H1 (cell line): ENCODE measurements at regions not wholly inside any gene's neighbourhood (a gene's known extent, or its start where the extent isn't known, plus 50 kb on each side); places are given as distances from the start of the nearest gene placed in this dataset.

ENCODE experiments used
- CTCF ChIA-PET: fragments of 300-600 bp; sonication (Branson Sonifier 250); formaldehyde crosslinking; loops from one replicate; lab custom pipeline; 2021; ENCODE audit not compliant: partially characterized antibody; lab: Charles Lee
- POLR2A ChIA-PET: fragments of 300-600 bp; sonication (Branson Sonifier 250); formaldehyde crosslinking; loops from one replicate; lab custom pipeline; 2021; ENCODE audit warnings: inconsistent platforms; ENCODE audit not compliant: partially characterized antibody; lab: Charles Lee
- DNase-seq, 2 experiments: peaks; one replicate each; pipeline versions ENCODE4 v3.0.0 to v3.0.0-alpha.2; 2010 to 2022; ENCODE audit warnings: low spot score in 2 of 2, low read depth in 1 of 2, mixed read lengths in 1 of 2
- FAIRE-seq: peaks from 2 replicates; lab custom pipeline; 2011; peaks lifted over from hg19 to GRCh38; lab: Jason Lieb, UNC
- H2AFZ ChIP-seq: 2 replicates; pipeline ENCODE4 v1.8.1; 2012; ENCODE audit warnings: low read length, inconsistent platforms
- H2AK5ac ChIP-seq: 2 replicates; pipeline ENCODE4 v1.6.1; 2013; ENCODE audit warnings: low read depth, low read length
- H2BK120ac ChIP-seq: replicated peaks from 2 replicates; pipeline ENCODE3; 2013; ENCODE audit warnings: low read depth, low read length, inconsistent platforms
- H2BK12ac ChIP-seq: 2 replicates; pipeline ENCODE4 v1.6.1; 2013; ENCODE audit warnings: low read depth, low read length
- H2BK15ac ChIP-seq: 2 replicates; pipeline ENCODE4 v1.6.1; 2013; ENCODE audit warnings: low read length
- H2BK20ac ChIP-seq: 2 replicates; pipeline ENCODE4 v1.6.1; 2013; ENCODE audit warnings: low read length
- H2BK5ac ChIP-seq: 2 replicates; pipeline ENCODE4 v1.6.1; 2013; ENCODE audit warnings: low read depth, low read length
- H3K14ac ChIP-seq: 2 replicates; pipeline ENCODE4 v1.6.1; 2013; ENCODE audit warnings: inconsistent platforms; ENCODE audit not compliant: insufficient read length
- H3K18ac ChIP-seq: 2 replicates; pipeline ENCODE4 v1.6.1; 2013; ENCODE audit warnings: low read length; ENCODE audit errors: extremely low read depth
- H3K23ac ChIP-seq: 2 replicates; pipeline ENCODE4 v1.6.1; 2013; ENCODE audit warnings: inconsistent platforms; ENCODE audit not compliant: insufficient read length
- H3K23me2 ChIP-seq: 2 replicates; pipeline ENCODE4 v1.6.1; 2013; ENCODE audit warnings: low read depth, low read length
- H3K27ac ChIP-seq: 2 replicates; pipeline ENCODE4 v1.6.1; 2011; ENCODE audit warnings: low read depth, low read length, inconsistent platforms
- H3K27me3 ChIP-seq, 4 experiments: replicated peaks in 1 of 4; 1 replicate in 1 of 4; 2 replicates in 3 of 4; pipeline versions ENCODE4 v1.6.1 to v1.8.1; 2011 to 2013; ENCODE audit warnings: low read length in 3 of 4, mild to moderate bottlenecking in 3 of 4, inconsistent platforms in 2 of 4, mixed read lengths in 2 of 4, moderate library complexity in 1 of 4; ENCODE audit not compliant: control insufficient read depth in 3 of 4, insufficient read depth in 3 of 4; ENCODE audit errors: extremely low read depth in 1 of 4
- H3K36me3 ChIP-seq, 4 experiments: 2 replicates each; pipeline versions ENCODE4 v1.6.1 to v1.8.1; 2011 to 2013; ENCODE audit warnings: mild to moderate bottlenecking in 4 of 4, low read length in 3 of 4, moderate library complexity in 2 of 4, control low read depth in 1 of 4, inconsistent platforms in 1 of 4; ENCODE audit not compliant: insufficient read depth in 4 of 4, control insufficient read depth in 2 of 4
- H3K4ac ChIP-seq: replicated peaks from 2 replicates; pipeline ENCODE3; 2013; ENCODE audit warnings: low read length, low read depth, mixed read lengths, inconsistent platforms; ENCODE audit not compliant: insufficient read length
- H3K4me1 ChIP-seq, 4 experiments: replicated peaks in 1 of 4; 1 replicate in 1 of 4; 2 replicates in 3 of 4; pipeline versions ENCODE4 v1.6.1 to v1.8.1; 2011 to 2013; ENCODE audit warnings: low read length in 3 of 4, inconsistent platforms in 2 of 4, mixed read lengths in 1 of 4; ENCODE audit not compliant: insufficient read depth in 4 of 4, control insufficient read depth in 3 of 4
- H3K4me2 ChIP-seq, 2 experiments: 2 replicates each; pipeline versions ENCODE4 v1.6.1 to v1.8.1; 2011 to 2013; ENCODE audit warnings: low read depth in 2 of 2, low read length in 2 of 2, control low read depth in 1 of 2, inconsistent platforms in 1 of 2, mild to moderate bottlenecking in 1 of 2; ENCODE audit not compliant: insufficient read depth in 1 of 2
- H3K4me3 ChIP-seq, 4 experiments: fragments of 200-600, 300-600 bp in 1 of 4; sonication (generic), shearing (Covaris generic), sonication (Bioruptor Twin) in 1 of 4; 2 replicates each; pipeline versions ENCODE4 v1.5.1 to v1.8.1; 2011 to 2016; ENCODE audit warnings: low read length in 4 of 4, low read depth in 3 of 4, control low read depth in 2 of 4, inconsistent platforms in 2 of 4, mild to moderate bottlenecking in 2 of 4, mixed read lengths in 1 of 4, moderate library complexity in 1 of 4; ENCODE audit not compliant: insufficient read depth in 2 of 4; ENCODE audit errors: extremely low read depth in 1 of 4
- H3K56ac ChIP-seq: replicated peaks from 2 replicates; pipeline ENCODE3; 2013; ENCODE audit warnings: low read depth, mild to moderate bottlenecking, mixed read lengths, low read length, inconsistent platforms; ENCODE audit not compliant: insufficient read length
- H3K79me1 ChIP-seq: 2 replicates; pipeline ENCODE4 v1.6.1; 2013; ENCODE audit warnings: low read depth, low read length, control low read depth
- H3K79me2 ChIP-seq, 2 experiments: 2 replicates each; pipeline versions ENCODE4 v1.6.1 to v1.8.1; 2012 to 2013; ENCODE audit warnings: low read length in 2 of 2, mild to moderate bottlenecking in 2 of 2, inconsistent platforms in 1 of 2; ENCODE audit not compliant: insufficient read depth in 2 of 2, control insufficient read depth in 1 of 2
- H3K9ac ChIP-seq, 4 experiments: replicated peaks in 1 of 4; 1 replicate in 1 of 4; 2 replicates in 3 of 4; pipeline versions ENCODE4 v1.6.1 to v1.8.1; 2011 to 2013; ENCODE audit warnings: low read depth in 3 of 4, low read length in 3 of 4, control low read depth in 2 of 4, mild to moderate bottlenecking in 2 of 4, moderate library complexity in 2 of 4, inconsistent platforms in 1 of 4; ENCODE audit errors: extremely low read depth in 1 of 4
- H3K9me3 ChIP-seq, 2 experiments: 2 replicates each; pipeline versions ENCODE4 v1.6.1 to v1.8.1; 2012 to 2013; ENCODE audit warnings: mild to moderate bottlenecking in 2 of 2, moderate library complexity in 2 of 2, control low read depth in 1 of 2, inconsistent platforms in 1 of 2, low read depth in 1 of 2, low read length in 1 of 2, mixed read lengths in 1 of 2; ENCODE audit not compliant: insufficient read depth in 2 of 2
- H4K20me1 ChIP-seq, 2 experiments: replicated peaks in 1 of 2; 2 replicates each; pipeline versions ENCODE3 to v1.8.1; 2011 to 2013; ENCODE audit warnings: inconsistent platforms in 2 of 2, low read length in 2 of 2, mild to moderate bottlenecking in 1 of 2; ENCODE audit not compliant: insufficient read depth in 2 of 2, control insufficient read depth in 1 of 2
- H4K5ac ChIP-seq: 2 replicates; pipeline ENCODE4 v1.6.1; 2013; ENCODE audit warnings: low read length, low read depth, mixed read lengths, inconsistent platforms; ENCODE audit not compliant: insufficient read length
- H4K8ac ChIP-seq: 2 replicates; pipeline ENCODE4 v1.8.0; 2013; ENCODE audit warnings: mild to moderate bottlenecking, moderate library complexity, low read length, inconsistent platforms; ENCODE audit not compliant: insufficient read depth; ENCODE audit errors: extremely low read depth
- H4K91ac ChIP-seq: replicated peaks from 2 replicates; pipeline ENCODE3; 2013; ENCODE audit warnings: low read length, mixed read lengths, inconsistent platforms; ENCODE audit not compliant: insufficient read length
- ATF3 ChIP-seq: IDR thresholded peaks from 2 replicates; pipeline ENCODE4 v1.6.1; 2011; ENCODE audit warnings: low read depth, mild to moderate bottlenecking, low read length; ENCODE audit not compliant: insufficient read depth
- JUND ChIP-seq: IDR thresholded peaks from 2 replicates; pipeline ENCODE4 v1.6.1; 2011; ENCODE audit warnings: mild to moderate bottlenecking, improper control_type of control experiment, low read length
- RAD21 ChIP-seq, 2 experiments: IDR thresholded peaks in 1 of 2; conservative IDR thresholded peaks in 1 of 2; 2 replicates each; pipeline ENCODE4 v1.6.1; 2011; ENCODE audit warnings: low read depth in 2 of 2, low read length in 2 of 2, improper control_type of control experiment in 1 of 2, inconsistent platforms in 1 of 2, mild to moderate bottlenecking in 1 of 2, moderate library complexity in 1 of 2
- WGBS, 2 experiments: shearing (Covaris generic) in 1 of 2; methylation state at CpG; one replicate each; pipeline versions ENCODE4 v1.1.6 to v1.1.7; 2013 to 2015; ENCODE audit warnings: low lambda C conversion rate in 2 of 2, mixed read lengths in 2 of 2, inconsistent platforms in 1 of 2, low coverage in 1 of 2, missing lambda C conversion rate in 1 of 2; ENCODE audit not compliant: insufficient replicate concordance in 2 of 2, insufficient coverage in 1 of 2, insufficient read length in 1 of 2; ENCODE audit errors: extremely low coverage in 1 of 2, missing lambda C conversion rate in 1 of 2; 5-methylcytosine and 5-hydroxymethylcytosine counted together

- Histone ChIP-seq H2BK120ac (no peak overlapping the region), H3K27me3 (no peaks in the 10 kb centered on the region), H2BK20ac (no peak overlapping the region), H3K23me2 (no peaks in the 10 kb centered on the region), H4K91ac (no peak overlapping the region), H3K14ac (no peak overlapping the region), H2BK5ac (no peak overlapping the region), H4K20me1 (no peaks in the 10 kb centered on the region), H3K4me3 (no peak overlapping the region), H2BK12ac (no peak overlapping the region), H3K79me2 (no peaks in the 10 kb centered on the region), H4K8ac (no peak overlapping the region), H3K4ac (no peak overlapping the region), H3K18ac (no peak overlapping the region), H3K9me3 (no peaks in the 10 kb centered on the region), H4K5ac (no peak overlapping the region), H3K9ac (no peak overlapping the region), H3K4me2 (no peak overlapping the region), H3K56ac (no peak overlapping the region), H2AFZ (no peak overlapping the region), H3K4me1 (no peaks in the 10 kb centered on the region), H3K27ac (no peak overlapping the region), H2BK15ac (no peak overlapping the region), H3K36me3 (no peaks in the 10 kb centered on the region), H3K79me1 (no peaks in the 10 kb centered on the region), H2AK5ac (no peak overlapping the region), H3K23ac (no peak overlapping the region)
- no peak for DNase-seq
- ChIA-PET POLR2A (interaction anchor here (0.6 kb wide), 1 partner anchor 12 kb away, joined by 6 read pairs; no protein-coding TSS in a partner anchor), CTCF (interaction anchor here (1.1 to 1.9 kb wide), 3 partner anchors 9 to 82 kb away, joined by 3 to 4 read pairs (median 4); no protein-coding TSS in a partner anchor)
- WGBS, 2 experiments: 91% methylated on average over 6 of the region's 6 CpGs; no CpG with 5 or more reads in 1 of the 2 experiments
- FAIRE-seq: no peak
- TF ChIP-seq JUND: 0 out of 2 replicates have a peak, but pooled peaks have one; percentile 15
- TF ChIP-seq ATF3: no peak
- TF ChIP-seq RAD21 (IDR thresholded peaks at IDR 0.05 in 1 of 2, conservative IDR thresholded peaks at IDR 0.05 in 1 of 2; ENCODE audit: low read depth in 2 of 2, low read length in 2 of 2): no peak
Measured at GRCh38 chr3:16069149-16069922, 105.1 kb upstream of the GALNT15 start.
